Vagina (tissue), 2 donors: ENCODE measurements at regions not wholly inside any gene's neighbourhood (a gene's known extent, or its start where the extent isn't known, plus 50 kb on each side); places are given as distances from the start of the nearest gene placed in this dataset.

Experiments
- DNase-seq, 2 donors: peaks; one replicate each; pipeline ENCODE4 v3.0.0-alpha.2; 2017; ENCODE audit errors: extremely low spot score in 2 of 2
- H3K27ac ChIP-seq: fragments of 200-600 bp; sonication (generic); one replicate; pipeline ENCODE4 v1.5.1; 2019
- H3K27me3 ChIP-seq: fragments of 200-600 bp; sonication (generic); one replicate; pipeline ENCODE4 v1.5.1; 2019
- H3K36me3 ChIP-seq, 2 donors: fragments of 200-600 bp; sonication (generic); one replicate each; pipeline ENCODE4 v1.5.1; 2017 to 2019
- H3K4me1 ChIP-seq: fragments of 200-600 bp; sonication (generic); one replicate; pipeline ENCODE4 v1.5.1; 2019
- H3K4me3 ChIP-seq, 2 donors: fragments of 200-600 bp; sonication (generic); 1 replicate in 1 of 2; 2 replicates in 1 of 2; pipeline ENCODE4 v1.5.1; 2016 to 2019
- H3K9me3 ChIP-seq: fragments of 200-600 bp; sonication (generic); one replicate; pipeline ENCODE4 v1.5.1; 2019
- CTCF ChIP-seq, 3 experiments: fragments of 450-650 bp in 2 of 3; fragments of 200-600 bp in 1 of 3; sonication (generic) in 1 of 3; IDR thresholded peaks; one replicate each; pipeline ENCODE4 v1.5.1; 2017 to 2019; ENCODE audit warnings: antibody characterized with exemption in 3 of 3, mild to moderate bottlenecking in 2 of 3, moderate library complexity in 2 of 3
- POLR2A ChIP-seq, 2 donors: fragments of 450-650 bp; IDR thresholded peaks; one replicate each; pipeline ENCODE4 v1.6.1; 2017; ENCODE audit warnings: antibody characterized with exemption in 2 of 2, mild to moderate bottlenecking in 2 of 2, moderate library complexity in 2 of 2
- POLR2AphosphoS5 ChIP-seq, 2 donors: sonication (generic); formaldehyde crosslinking; IDR thresholded peaks; one replicate each; pipeline ENCODE4 v1.9.0; 2017; ENCODE audit warnings: antibody characterized with exemption in 2 of 2, mild to moderate bottlenecking in 2 of 2, low read depth in 1 of 2; ENCODE audit not compliant: insufficient read depth in 1 of 2
- intact Hi-C: fragments of 100-400 bp; cut with DNase I; formaldehyde crosslinking; loops from one replicate; pipeline ENCODE4 v1.15.1; 2023

- H3K27ac ChIP-seq, result no peak overlapping the region
- no peaks in the 10 kb centered on the region for H3K36me3 ChIP-seq
- H3K4me3 ChIP-seq, result no peak overlapping the region
- H3K9me3 ChIP-seq, result no peaks in the 10 kb centered on the region
- H3K4me1 ChIP-seq, result peaks cover 18% of the 10 kb centered on the region
- intact Hi-C loops, result no loop called here
- no peaks in the 10 kb centered on the region for H3K27me3 ChIP-seq
- no peak for TF ChIP-seq CTCF (IDR thresholded peaks at IDR 0.05)
- no peak for TF ChIP-seq POLR2AphosphoS5 (IDR thresholded peaks at IDR 0.05; ENCODE audit: insufficient read depth in 1 of 2, low read depth in 1 of 2)
- no peak for TF ChIP-seq POLR2A (IDR thresholded peaks at IDR 0.05)
- no peak for DNase-seq
Observed at GRCh38 chr18:22556222-22557167, 138.8 kb upstream of the CTAGE1 start.

DNA sequence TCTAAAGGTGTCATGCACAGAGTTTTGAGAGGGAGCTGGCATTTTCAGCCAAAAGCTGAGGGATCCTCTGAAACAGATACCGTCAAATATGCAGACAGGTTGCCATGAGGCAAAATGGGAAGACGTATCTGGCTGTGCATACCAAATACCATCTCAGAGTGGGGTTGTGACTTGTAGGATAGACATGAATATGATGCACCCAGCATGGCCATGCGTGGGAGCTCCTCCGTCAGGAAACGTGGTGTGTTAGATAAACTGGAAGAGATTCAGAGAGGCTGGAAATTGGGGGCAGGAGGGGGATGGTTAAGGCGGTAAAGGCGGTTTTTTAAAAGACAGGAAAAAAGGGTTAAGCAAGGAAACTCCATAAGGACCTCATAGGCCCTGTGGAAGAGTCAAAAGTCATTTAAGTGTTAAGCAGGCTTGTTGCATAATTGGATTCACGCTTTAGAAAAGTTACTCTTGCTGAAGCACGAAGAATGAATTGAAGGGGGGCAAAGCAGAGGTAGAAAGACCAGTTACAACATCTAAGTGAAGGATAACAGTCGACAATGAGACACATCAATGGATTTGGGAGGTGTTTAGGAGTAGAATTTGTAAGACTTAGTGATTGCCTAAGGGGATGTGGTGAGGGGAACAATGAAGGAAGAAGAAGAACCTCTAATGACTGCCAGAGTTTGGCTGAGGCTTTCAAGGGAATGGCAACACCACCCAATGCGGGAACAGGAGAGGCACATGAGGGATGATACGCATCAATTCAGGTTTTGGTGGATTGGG is 139.6 kb upstream of the CTAGE1 start:
- no peaks in the 10 kb centered on the region for H3K9me3 ChIP-seq
- no peak overlapping the region for H3K4me3 ChIP-seq
- H3K27ac ChIP-seq, result no peak overlapping the region
- no peaks in the 10 kb centered on the region for H3K36me3 ChIP-seq
- peaks cover 18% of the 10 kb centered on the region for H3K4me1 ChIP-seq
- intact Hi-C loops, result no loop called here
- H3K27me3 ChIP-seq, result no peaks in the 10 kb centered on the region
- TF ChIP-seq POLR2A (IDR thresholded peaks at IDR 0.05) (no peak), POLR2AphosphoS5 (IDR thresholded peaks at IDR 0.05; ENCODE audit: insufficient read depth in 1 of 2, low read depth in 1 of 2) (no peak), CTCF (IDR thresholded peaks at IDR 0.05) (no peak)
- DNase-seq, result no peak

DNA sequence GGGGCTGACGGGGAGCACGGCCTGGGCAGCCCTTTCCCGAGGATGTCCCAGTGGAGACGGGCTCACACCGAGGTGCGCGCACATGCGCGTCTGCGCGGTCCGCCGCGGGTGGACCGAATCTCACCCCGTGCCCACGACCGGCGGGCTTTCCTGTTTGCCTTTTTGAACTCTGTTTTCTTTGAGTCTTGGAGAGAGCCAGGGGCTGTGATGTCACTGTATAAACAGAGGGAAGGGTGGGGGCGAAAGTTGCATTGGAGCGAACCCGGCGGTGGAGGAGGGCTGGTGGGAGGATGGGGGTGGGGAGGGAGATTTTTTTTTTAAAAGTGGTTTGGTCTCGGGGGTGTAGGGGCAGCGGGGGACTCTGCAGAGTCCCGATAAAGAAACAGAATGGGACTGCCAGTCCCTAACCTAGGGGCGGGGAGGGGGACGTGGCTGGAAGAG is 141.2 kb upstream of the CTAGE1 start:
- H3K27ac ChIP-seq, result peak overlapping the region; percentile 78
- TF ChIP-seq CTCF (IDR thresholded peaks at IDR 0.05), result no peak
- peak in 1 of 2 donors; percentile 12 for TF ChIP-seq POLR2AphosphoS5 (IDR thresholded peaks at IDR 0.05; ENCODE audit: insufficient read depth in 1 of 2, low read depth in 1 of 2)
- intact Hi-C loops, result no loop called here

DNA sequence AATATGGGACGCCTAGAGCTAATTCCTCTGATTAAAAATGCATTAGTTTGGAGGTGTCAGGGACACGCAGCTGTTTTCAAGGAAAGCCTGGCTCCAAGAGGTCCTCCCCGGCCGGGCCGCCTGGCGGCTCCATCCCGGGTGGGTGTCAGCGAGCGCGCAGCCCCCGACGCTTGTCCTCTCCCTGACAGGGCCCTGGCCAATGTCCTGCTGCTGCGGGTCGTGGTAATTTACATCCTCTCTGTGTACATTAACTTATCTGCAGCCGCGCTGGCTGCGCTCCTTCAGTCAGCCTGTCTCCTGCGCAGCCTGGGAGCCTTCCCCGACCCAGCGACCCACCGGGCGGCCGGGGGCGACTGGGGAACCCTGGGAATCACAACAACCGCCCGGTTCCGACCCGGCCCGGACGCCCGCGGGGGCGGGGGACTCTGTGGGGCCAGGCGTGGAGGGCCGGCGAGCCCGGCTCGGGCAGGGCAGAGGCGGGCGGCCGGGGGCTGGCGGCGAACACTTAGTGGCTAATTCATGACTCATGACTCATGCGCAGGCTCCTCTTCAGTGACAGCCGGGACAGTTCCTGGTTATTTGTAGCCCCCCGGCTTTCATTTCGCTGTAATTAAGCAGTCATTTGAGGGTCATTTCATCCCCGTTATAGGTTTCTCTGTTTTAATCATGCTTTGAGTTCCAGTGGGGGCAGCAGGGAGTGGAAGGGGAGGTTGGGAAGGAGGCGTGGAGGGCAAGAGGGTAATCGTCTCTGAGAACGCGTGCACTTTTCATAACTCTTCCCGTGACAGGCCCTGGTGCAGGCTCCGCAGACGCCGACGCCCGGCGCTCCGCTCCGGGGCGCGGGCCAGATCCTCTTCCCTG is 141.9 kb upstream of the CTAGE1 start:
- no peak for DNase-seq
- no peaks in the 10 kb centered on the region for H3K36me3 ChIP-seq
- H3K4me1 ChIP-seq, result peaks cover 18% of the 10 kb centered on the region
- peak overlapping the region; percentile 78 for H3K27ac ChIP-seq
- no peaks in the 10 kb centered on the region for H3K27me3 ChIP-seq
- TF ChIP-seq POLR2AphosphoS5 (IDR thresholded peaks at IDR 0.05; ENCODE audit: insufficient read depth in 1 of 2, low read depth in 1 of 2), result peak in 1 of 2 donors; percentile 26
- no peak for TF ChIP-seq CTCF (IDR thresholded peaks at IDR 0.05)
- TF ChIP-seq POLR2A (IDR thresholded peaks at IDR 0.05), result no peak
- no peaks in the 10 kb centered on the region for H3K9me3 ChIP-seq
- intact Hi-C loops, result loop anchor here (2.0 to 5.0 kb wide), 2 partner anchors 213 to 392 kb away; partner anchors contain the start of gene GATA6
- H3K4me3 ChIP-seq, result peak overlapping the region; percentile 49 to 54

More for the DNA sequence above, 141.2 kb upstream of the CTAGE1 start:
- Histone ChIP-seq H3K9me3 (no peaks in the 10 kb centered on the region), H3K27me3 (no peaks in the 10 kb centered on the region), H3K4me1 (peaks cover 18% of the 10 kb centered on the region), H3K4me3 (peak overlapping the region; percentile 49 to 54), H3K36me3 (no peaks in the 10 kb centered on the region)
- no peak for DNase-seq
